NOMO-1 treated with dmso at 0.1 percent for 144 hours (cell line): ENCODE measurements at regions not wholly inside any gene's neighbourhood (a gene's known extent, or its start where the extent isn't known, plus 50 kb on each side); places are given as distances from the start of the nearest gene placed in this dataset.

Source experiments
- DNase-seq: peaks from one replicate; lab custom pipeline; 2025; ENCODE audit not compliant: unreplicated experiment; lab: John Stamatoyannopoulos, UW

DNA sequence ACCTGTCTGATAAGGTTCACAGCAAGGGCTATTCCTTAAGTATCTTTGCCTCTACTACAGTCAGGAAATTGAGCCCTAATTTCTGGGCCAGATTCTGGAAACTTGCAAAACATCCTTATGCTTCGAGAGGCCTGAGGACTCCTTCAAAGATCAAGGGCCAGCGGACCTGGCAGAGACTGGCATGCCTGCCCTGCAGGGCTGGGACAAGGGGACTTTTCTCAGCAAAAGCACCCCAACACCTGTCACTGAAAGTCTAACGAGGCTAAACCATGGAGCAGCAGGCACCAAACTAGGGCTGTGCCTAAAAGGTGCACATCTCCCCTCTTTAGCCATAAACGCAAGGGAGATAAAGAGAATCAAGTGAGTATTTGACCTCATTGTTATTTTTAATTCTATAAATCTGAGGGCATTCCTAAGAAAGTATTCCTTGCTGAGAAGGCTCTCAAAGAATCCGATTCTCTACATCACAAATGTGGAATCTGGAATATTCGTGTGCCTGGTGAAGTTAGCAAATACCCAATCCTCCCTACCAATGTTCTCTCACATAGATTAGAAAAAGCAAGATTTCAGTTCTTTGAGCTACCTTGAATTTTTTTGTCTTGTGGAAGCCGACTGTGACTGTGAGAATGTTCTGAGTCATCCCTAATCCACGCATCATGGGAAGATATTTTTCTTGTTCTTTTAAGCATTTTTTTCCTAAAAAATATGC, 328.2 kb upstream of the NOVA1 start:
- no peak for DNase-seq

DNA sequence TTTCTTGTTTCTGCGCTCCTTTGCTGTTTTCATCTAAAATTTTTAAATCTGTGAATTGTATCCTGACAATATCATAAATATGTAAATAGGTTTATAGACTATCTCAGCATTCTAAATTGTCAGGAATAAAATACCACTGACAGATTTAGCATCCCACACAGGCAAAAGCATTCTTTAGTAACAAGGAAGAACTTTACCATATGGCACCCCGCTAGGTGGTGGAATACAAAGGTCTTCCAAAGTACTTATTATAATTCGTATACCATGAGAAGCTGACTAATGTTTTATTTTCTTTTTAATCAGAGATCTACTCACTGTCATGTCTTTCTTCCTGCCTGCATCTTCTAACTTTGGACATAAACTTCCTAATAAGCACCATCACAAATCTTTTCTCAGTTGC, 328.8 kb upstream of the NOVA1 start:
- no peak for DNase-seq

DNA sequence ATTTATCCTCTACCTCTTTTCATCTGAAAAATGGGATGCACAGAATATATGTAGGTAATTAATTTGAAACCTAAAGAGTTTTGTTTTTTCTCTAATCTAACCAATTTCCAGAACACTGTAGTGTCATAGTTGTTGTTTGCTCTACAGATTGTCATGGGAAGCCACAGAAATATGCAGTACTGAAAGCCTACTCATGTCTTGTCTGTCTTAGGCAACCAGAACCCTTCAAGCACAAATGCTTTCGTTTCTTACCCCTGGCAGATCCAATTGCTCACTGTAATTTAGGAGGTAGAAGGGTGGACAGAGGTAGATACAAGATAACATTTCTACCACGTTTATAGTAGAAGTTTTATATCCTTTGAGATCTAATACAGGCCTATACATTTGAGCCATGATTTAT, 330.2 kb upstream of the NOVA1 start:
- no peak for DNase-seq

DNA sequence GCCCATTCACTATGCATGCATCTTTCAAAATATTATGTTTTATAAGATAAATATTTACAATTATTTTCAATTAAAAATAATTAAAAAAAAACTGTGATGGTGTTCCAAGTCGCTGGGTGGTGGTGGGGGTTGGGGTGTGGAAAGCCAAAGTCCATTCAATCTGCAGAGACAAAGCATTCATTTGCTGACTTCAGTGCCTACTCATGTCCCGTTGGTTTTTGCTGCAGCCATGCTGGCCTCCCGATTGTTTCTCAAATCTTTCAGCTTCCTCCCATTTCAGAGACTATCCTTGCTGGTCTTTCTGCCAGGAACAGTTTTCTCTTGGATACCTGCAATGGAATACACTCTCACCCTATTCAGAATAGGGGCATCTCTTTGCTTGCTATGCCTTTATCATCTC, 331.5 kb upstream of the NOVA1 start:
- DNase-seq = no peak

- no peak for DNase-seq
Measured at GRCh38 chr14:26930576-26930975, 332.7 kb upstream of the NOVA1 start.

GRCh38 chr14:26932606-26933005, 334.8 kb upstream of the NOVA1 start:
- DNase-seq = no peak

GRCh38 chr14:26933431-26933830, 335.6 kb upstream of the NOVA1 start:
- no peak for DNase-seq

- DNase-seq = no peak
Measured at GRCh38 chr14:26934151-26934550, 336.3 kb upstream of the NOVA1 start.

DNA sequence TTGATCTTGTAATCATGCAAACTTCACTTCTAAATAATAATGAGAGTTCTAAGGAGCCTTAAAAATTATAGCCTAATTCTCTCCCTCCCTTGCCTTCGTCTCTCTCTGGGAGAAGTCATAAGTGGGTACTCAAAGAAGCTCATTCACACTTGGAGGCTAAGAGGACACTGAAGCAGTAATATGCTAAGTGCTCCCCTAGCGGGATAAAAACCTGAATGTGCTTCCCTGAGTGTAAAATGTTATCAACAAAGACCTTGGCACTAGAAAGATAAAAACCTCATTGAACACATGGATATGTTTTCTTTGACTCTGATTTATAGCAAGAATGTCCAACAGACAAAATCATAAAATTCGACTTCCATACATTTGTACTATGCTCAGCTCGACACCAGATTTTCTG, 337.9 kb upstream of the NOVA1 start:
- no peak for DNase-seq

- DNase-seq = no peak
Measured at GRCh38 chr14:26938054-26938453, 340.2 kb upstream of the NOVA1 start.

GRCh38 chr14:26939755-26940154, 341.9 kb upstream of the NOVA1 start:
- DNase-seq = no peak

- DNase-seq = no peak
Measured at GRCh38 chr14:26941521-26941920, 343.7 kb upstream of the NOVA1 start.

GRCh38 chr14:26947265-26947664, 349.4 kb upstream of the NOVA1 start:
- no peak for DNase-seq

- no peak for DNase-seq
Measured at GRCh38 chr14:26959437-26959836, 361.6 kb upstream of the NOVA1 start.

GRCh38 chr14:26959972-26960660, 362.3 kb upstream of the NOVA1 start:
- no peak for DNase-seq

- no peak for DNase-seq
Measured at GRCh38 chr14:26963711-26964110, 365.9 kb upstream of the NOVA1 start.

DNA sequence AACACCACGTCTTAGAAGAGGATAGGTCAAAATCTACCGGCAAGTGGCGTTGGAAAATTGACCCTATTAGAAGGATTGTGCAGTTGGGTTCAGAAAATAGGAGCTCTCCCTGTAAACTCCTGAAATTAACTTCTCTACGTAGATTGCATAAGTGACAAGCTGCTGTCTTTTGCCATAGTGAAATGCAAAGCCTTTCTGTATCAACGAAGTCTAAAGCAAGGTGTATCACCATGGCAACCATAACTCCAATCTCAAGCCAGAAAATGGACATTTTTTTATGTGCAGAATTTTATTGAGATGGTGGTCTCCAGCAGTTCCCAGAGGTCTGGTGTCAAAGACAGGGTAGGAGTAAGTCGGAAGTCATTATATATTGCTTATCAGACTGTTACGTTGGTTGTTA, 367.7 kb upstream of the NOVA1 start:
- DNase-seq = no peak

- no peak for DNase-seq
Measured at GRCh38 chr14:26966908-26967307, 369.1 kb upstream of the NOVA1 start.

- DNase-seq = no peak
Measured at GRCh38 chr14:26974965-26975364, 377.1 kb upstream of the NOVA1 start.

GRCh38 chr14:26982071-26982470, 384.2 kb upstream of the NOVA1 start:
- DNase-seq = no peak

DNA sequence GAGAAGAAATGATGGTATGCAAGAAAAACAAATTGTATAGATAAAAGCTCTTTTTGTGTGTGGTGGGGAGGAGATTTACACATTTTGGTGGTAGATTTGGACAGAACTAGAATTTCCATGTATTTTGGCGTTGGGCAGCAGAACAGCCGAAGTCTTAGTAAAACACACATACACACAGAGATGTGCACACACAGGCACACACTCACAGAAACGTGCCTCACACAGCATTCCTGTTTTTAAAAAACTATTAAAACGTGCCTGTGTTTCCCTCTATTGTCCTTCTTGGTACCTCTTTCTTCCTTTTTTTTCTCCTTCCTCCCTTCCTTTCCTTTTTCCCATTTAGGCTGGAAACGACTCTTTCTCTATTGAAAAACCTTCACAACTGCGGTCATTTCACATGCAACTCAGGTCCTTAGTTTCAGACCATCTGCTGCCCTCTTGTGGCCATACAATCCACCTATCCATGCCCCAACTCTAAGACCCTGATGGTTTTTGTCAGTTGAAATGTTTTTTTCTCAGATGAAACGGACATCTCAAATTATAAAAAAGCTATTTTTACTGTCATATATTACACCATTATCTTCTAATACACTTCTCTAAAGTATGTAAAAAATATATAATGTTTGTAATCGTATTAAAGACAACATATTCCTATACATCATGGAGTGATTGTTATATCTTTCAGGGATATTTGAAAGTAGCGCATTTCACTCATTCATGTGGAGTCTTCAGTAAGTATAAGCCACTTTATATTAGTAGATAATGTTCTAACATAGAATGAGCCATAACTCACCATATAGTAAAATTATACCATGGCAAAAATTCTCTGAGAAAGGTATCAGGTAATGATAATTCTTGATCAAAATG, 386.7 kb upstream of the NOVA1 start:
- DNase-seq = no peak
